22Rv1 (cell line): ENCODE measurements at regions not wholly inside any gene's neighbourhood (a gene's known extent, or its start where the extent isn't known, plus 50 kb on each side); places are given as distances from the start of the nearest gene placed in this dataset.

Experiments
- ZFX ChIP-seq: fragments of 450-650 bp; IDR thresholded peaks from 2 replicates; pipeline ENCODE4 v1.6.1; 2017; ENCODE audit warnings: antibody characterized with exemption, borderline replicate concordance
- TF ChIP-seq, protein P1 (sequence below): fragments of 450-650 bp; IDR thresholded peaks from 2 replicates; pipeline ENCODE4 v1.5.1; 2017; ENCODE audit warnings: mild to moderate bottlenecking

- TF ChIP-seq, protein P1, sequence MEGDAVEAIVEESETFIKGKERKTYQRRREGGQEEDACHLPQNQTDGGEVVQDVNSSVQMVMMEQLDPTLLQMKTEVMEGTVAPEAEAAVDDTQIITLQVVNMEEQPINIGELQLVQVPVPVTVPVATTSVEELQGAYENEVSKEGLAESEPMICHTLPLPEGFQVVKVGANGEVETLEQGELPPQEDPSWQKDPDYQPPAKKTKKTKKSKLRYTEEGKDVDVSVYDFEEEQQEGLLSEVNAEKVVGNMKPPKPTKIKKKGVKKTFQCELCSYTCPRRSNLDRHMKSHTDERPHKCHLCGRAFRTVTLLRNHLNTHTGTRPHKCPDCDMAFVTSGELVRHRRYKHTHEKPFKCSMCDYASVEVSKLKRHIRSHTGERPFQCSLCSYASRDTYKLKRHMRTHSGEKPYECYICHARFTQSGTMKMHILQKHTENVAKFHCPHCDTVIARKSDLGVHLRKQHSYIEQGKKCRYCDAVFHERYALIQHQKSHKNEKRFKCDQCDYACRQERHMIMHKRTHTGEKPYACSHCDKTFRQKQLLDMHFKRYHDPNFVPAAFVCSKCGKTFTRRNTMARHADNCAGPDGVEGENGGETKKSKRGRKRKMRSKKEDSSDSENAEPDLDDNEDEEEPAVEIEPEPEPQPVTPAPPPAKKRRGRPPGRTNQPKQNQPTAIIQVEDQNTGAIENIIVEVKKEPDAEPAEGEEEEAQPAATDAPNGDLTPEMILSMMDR = no peak
- no peak for TF ChIP-seq ZFX
These were observed 766.8 kb upstream of the FAM98A start for GRCh38 chr2:34365932-34366331.
